Brain microvascular endothelial cell (primary cell): ENCODE measurements at regions not wholly inside any gene's neighbourhood (a gene's known extent, or its start where the extent isn't known, plus 50 kb on each side); places are given as distances from the start of the nearest gene placed in this dataset.

Experiments used
- DNase-seq: peaks from one replicate; pipeline ENCODE4 v3.0.0-alpha.2; 2020
- H3K27ac ChIP-seq: fragments of 250-450 bp; sonication (Bioruptor Pico); 2 replicates; pipeline ENCODE4 v1.5.1; 2020; ENCODE audit warnings: mild to moderate bottlenecking, moderate library complexity
- H3K27me3 ChIP-seq: fragments of 250-450 bp; sonication (Bioruptor Pico); replicated peaks from 2 replicates; pipeline ENCODE4 v1.5.1; 2020; ENCODE audit warnings: mild to moderate bottlenecking
- H3K36me3 ChIP-seq: fragments of 250-450 bp; sonication (Bioruptor Pico); replicated peaks from 2 replicates; pipeline ENCODE4 v1.5.1; 2020; ENCODE audit warnings: mild to moderate bottlenecking
- H3K4me3 ChIP-seq: 2 replicates; pipeline ENCODE4 v1.5.1; 2011; ENCODE audit warnings: low read depth, mild to moderate bottlenecking, control low read depth, low read length, moderate library complexity
- in situ Hi-C: cut with HindIII; loops from 2 replicates; pipeline ENCODE4 v1.10.0; 2017; ENCODE audit warnings: low sequenced_read_pairs, low pct_ligation_motif_present
- TF ChIP-seq, protein P1 (sequence below): IDR thresholded peaks from 2 replicates; pipeline ENCODE4 v1.5.1; 2011; ENCODE audit warnings: low read depth, mild to moderate bottlenecking, moderate library complexity, low read length, control low read depth, inconsistent platforms; ENCODE audit errors: missing control alignments

DNA sequence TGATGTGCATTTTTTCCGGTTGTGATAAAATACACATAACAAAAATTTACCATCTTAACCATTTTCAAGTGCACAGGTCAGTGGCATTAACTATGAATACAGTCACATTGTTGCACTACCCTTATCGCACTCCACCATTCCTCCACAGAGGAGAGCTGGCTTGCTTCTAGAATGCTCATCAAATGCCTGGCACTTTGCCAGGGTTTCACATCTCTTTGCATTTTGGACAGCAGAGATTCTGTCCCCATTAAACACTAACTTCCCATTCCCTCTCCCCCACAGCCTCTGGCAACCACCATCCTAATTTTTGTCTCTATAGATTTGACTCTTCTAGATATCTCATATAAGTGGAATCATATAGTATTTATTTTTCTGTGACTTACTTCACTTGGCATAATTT lies 165.0 kb downstream of the ASB1 start:
- H3K27me3 ChIP-seq, result no peaks in the 10 kb centered on the region
- in situ Hi-C loops, result no loop called here
- TF ChIP-seq, protein P1, sequence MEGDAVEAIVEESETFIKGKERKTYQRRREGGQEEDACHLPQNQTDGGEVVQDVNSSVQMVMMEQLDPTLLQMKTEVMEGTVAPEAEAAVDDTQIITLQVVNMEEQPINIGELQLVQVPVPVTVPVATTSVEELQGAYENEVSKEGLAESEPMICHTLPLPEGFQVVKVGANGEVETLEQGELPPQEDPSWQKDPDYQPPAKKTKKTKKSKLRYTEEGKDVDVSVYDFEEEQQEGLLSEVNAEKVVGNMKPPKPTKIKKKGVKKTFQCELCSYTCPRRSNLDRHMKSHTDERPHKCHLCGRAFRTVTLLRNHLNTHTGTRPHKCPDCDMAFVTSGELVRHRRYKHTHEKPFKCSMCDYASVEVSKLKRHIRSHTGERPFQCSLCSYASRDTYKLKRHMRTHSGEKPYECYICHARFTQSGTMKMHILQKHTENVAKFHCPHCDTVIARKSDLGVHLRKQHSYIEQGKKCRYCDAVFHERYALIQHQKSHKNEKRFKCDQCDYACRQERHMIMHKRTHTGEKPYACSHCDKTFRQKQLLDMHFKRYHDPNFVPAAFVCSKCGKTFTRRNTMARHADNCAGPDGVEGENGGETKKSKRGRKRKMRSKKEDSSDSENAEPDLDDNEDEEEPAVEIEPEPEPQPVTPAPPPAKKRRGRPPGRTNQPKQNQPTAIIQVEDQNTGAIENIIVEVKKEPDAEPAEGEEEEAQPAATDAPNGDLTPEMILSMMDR, result no peak

DNA sequence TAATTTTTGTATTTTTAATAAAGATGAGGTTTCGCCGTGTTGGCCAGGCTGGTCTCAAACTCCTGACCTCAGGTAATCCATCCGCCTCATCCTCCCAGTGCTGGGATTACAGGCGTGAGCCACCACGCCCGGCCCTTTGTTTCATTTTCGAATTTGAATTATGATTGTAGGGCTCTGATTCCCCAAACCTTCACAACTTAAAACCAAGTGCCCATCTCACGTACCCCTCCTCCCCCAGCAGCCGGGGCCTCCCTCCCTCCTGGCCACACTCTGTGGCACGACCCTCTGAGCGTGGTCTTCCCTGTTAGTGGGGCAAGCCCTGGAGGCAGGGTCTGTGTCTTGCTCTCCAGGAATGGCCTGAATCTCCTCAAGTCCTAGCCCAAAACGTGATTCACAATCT lies 166.5 kb downstream of the ASB1 start:
- Histone ChIP-seq H3K27ac (no peak overlapping the region), H3K27me3 (no peaks in the 10 kb centered on the region), H3K36me3 (no peaks in the 10 kb centered on the region), H3K4me3 (no peak overlapping the region)
- no peak for DNase-seq
- TF ChIP-seq, protein P1, result no peak
- in situ Hi-C loops, result no loop called here

More for the DNA sequence above, 165.0 kb downstream of the ASB1 start:
- Histone ChIP-seq H3K27ac (no peak overlapping the region), H3K4me3 (no peak overlapping the region), H3K36me3 (no peaks in the 10 kb centered on the region)
- DNase-seq, result no peak

DNA sequence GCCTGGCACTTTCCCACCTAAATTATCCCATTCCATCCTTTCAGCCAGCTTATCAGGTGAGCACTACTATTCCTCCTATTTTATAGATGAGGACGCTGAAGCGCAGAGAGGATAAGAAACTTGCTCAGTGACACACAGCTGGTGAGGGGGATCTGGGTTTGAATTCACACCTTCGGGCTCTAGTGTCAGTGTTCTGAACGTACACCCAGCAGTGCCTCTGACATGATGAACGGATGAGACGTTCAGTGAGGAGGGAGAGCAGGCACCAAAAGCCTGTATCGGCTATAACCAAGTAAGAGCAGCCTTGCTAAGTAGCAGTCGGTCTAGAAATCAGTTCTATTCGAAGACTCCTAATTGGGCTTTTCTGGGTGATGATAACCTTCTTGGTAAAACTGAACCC lies 167.0 kb downstream of the ASB1 start:
- no peak overlapping the region for H3K27ac ChIP-seq
- no peaks in the 10 kb centered on the region for H3K36me3 ChIP-seq
- H3K4me3 ChIP-seq, result no peak overlapping the region
- in situ Hi-C loops, result no loop called here
- no peak for DNase-seq
- TF ChIP-seq, protein P1, result no peak
- H3K27me3 ChIP-seq, result no peaks in the 10 kb centered on the region

DNA sequence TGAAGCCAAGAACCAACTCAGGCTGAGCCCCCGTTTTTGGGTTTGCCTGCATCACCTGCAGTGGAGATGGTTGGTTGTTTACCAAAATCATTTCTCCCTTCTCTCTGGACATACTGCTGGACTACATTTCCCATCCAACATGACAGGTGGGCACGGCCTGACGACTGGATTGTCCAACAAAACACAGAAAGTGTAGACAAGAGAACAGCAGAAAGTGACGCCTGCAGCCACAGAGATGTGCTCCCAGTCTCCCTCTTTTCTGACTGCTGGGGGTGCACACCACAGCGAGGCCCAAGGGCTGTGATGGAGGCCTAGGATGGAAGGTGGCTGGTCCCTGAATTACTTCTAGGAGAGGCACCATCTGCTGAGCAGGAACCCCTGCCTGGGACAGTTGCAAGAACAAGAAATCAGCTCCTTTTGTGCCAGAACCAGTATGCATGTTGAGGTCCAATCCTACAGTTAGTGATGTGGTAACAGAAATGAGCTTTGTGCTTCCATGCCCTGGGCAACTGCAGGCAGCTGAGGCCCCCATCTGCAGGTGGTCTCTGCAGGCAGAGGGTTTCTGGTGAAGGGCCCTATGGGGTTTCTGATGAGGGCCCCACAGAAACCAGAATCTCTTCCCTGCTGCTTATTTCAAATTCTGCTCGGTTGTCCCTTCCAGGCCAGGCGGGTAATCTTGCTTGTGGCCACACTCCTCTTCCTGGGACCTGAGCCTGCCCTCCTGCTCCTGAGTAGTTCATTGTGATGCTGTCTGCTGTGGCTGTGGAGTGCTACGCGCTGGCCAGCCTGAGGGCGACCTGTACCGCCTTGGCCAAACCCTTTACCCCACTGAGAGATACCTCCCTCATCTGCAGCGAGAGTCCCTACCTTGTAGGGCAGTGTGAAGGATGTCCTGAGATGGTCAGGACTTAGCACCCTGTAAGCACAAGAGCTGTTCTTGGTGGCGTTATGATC lies 168.3 kb downstream of the ASB1 start:
- H3K27me3 ChIP-seq, result no peaks in the 10 kb centered on the region
- H3K36me3 ChIP-seq, result no peaks in the 10 kb centered on the region
- in situ Hi-C loops, result no loop called here
- H3K4me3 ChIP-seq, result no peak overlapping the region
- H3K27ac ChIP-seq, result no peak overlapping the region
- TF ChIP-seq, protein P1, result no peak
- no peak for DNase-seq

DNA sequence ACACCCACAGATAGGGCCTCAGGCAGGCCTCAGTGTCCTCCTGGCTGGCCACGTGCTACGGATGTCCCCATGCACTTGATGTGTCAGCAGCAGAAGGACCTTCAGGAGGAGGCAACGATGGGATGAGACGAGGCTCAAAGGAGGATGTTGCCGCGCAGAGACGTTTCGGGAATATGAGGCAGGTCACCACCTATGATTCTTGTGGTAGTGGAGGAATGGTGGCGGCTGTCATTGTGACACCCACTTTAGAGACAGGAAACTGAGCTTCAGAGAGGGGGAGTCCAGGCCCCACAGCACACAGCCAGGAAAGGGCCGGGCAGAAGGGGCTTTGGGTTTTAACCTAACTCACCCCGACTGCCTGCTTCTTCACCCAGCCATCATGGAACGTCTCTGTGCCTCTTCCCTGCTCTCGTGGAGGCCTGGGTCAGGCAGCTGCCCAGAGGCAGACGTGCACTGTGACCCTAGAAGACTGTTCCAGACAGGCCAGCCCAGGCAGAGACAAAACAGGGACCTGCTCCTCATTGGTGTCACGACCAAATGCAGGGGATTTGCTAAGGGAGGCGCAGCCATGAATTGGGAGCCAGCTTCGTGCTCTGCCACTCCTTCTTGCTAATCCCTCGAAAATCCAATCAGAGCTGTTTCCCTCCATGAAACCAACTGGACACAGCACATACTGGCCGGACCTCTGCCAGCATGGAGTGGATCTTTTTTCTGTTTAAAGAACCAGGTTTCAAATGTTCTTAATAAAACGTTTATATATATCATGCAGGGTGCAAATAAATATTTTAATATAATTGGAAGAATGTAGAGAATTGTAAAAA lies 169.2 kb downstream of the ASB1 start:
- TF ChIP-seq, protein P1, result no peak
- H3K36me3 ChIP-seq, result no peaks in the 10 kb centered on the region
- no peak overlapping the region for H3K4me3 ChIP-seq
- no peak overlapping the region for H3K27ac ChIP-seq
- H3K27me3 ChIP-seq, result no peaks in the 10 kb centered on the region
- in situ Hi-C loops, result no loop called here
- DNase-seq, result no peak
